Activated naive CD4-positive, alpha-beta T cell treated with Interleukin-2 at 50 U/mL for 16 hours (primary cell): ENCODE measurements at regions not wholly inside any gene's neighbourhood (a gene's known extent, or its start where the extent isn't known, plus 50 kb on each side); places are given as distances from the start of the nearest gene placed in this dataset.

ENCODE experiments used
- DNase-seq: peaks from one replicate; pipeline ENCODE4 v3.0.0-alpha.2; 2020

- no peak for DNase-seq
Measured at GRCh38 chr19:28834996-28835395, 378.0 kb downstream of the UQCRFS1 start.

GRCh38 chr19:28831462-28831861, 381.5 kb downstream of the UQCRFS1 start:
- DNase-seq, result no peak

GRCh38 chr19:28829762-28830161, 383.2 kb downstream of the UQCRFS1 start:
- DNase-seq, result no peak

GRCh38 chr19:28829359-28829758, 383.6 kb downstream of the UQCRFS1 start:
- no peak for DNase-seq

- no peak for DNase-seq
Measured at GRCh38 chr19:28828276-28828870, 384.6 kb downstream of the UQCRFS1 start.

- no peak for DNase-seq
Measured at GRCh38 chr19:28827382-28827781, 385.6 kb downstream of the UQCRFS1 start.

GRCh38 chr19:28823338-28823961, 389.5 kb downstream of the UQCRFS1 start:
- no peak for DNase-seq

GRCh38 chr19:28820289-28820688, 392.7 kb downstream of the UQCRFS1 start:
- no peak for DNase-seq

GRCh38 chr19:28815257-28815656, 397.7 kb downstream of the UQCRFS1 start:
- DNase-seq, result no peak

- DNase-seq, result no peak
Measured at GRCh38 chr19:28794301-28794700, 418.6 kb downstream of the UQCRFS1 start.

GRCh38 chr19:28793391-28794168, 419.4 kb downstream of the UQCRFS1 start:
- no peak for DNase-seq

- DNase-seq, result no peak
Measured at GRCh38 chr19:28785971-28786370, 427.0 kb downstream of the UQCRFS1 start.

GRCh38 chr19:28764066-28764465, 448.9 kb downstream of the UQCRFS1 start:
- DNase-seq, result no peak

- no peak for DNase-seq
Measured at GRCh38 chr19:28746478-28746877, 466.5 kb downstream of the UQCRFS1 start.

GRCh38 chr19:28744943-28745342, 468.0 kb downstream of the UQCRFS1 start:
- DNase-seq, result no peak

- DNase-seq, result no peak
Measured at GRCh38 chr19:28744014-28744413, 468.9 kb downstream of the UQCRFS1 start.

GRCh38 chr19:28737021-28737895, 475.7 kb downstream of the UQCRFS1 start:
- DNase-seq, result no peak

GRCh38 chr19:28736528-28736927, 476.4 kb downstream of the UQCRFS1 start:
- DNase-seq, result no peak

- no peak for DNase-seq
Measured at GRCh38 chr19:28731577-28731976, 481.4 kb downstream of the UQCRFS1 start.

- no peak for DNase-seq
Measured at GRCh38 chr19:28730791-28731512, 482.0 kb downstream of the UQCRFS1 start.

- DNase-seq, result peak; percentile 52
Measured at GRCh38 chr19:28727480-28728159, 485.3 kb downstream of the UQCRFS1 start.
